ENCODE measurements at regions not wholly inside any gene's neighbourhood (a gene's known extent, or its start where the extent isn't known, plus 50 kb on each side); places are given as distances from the start of the nearest gene placed in this dataset.
A peak's percentile ranks its signal among the peaks of the same experiment; 100 is the strongest.

- H4K8ac ChIP-seq (ENCODE audit: low read depth in 2 of 2, low read length in 2 of 2) = no peak overlapping the region
- no peaks in the 10 kb centered on the region for H4K20me1 ChIP-seq (ENCODE audit: insufficient read depth, low read length)
- H3K79me1 ChIP-seq (ENCODE audit: low read depth in 1 of 2, low read length in 2 of 2) = no peaks in the 10 kb centered on the region
- H3K9ac ChIP-seq (ENCODE audit: low read depth, low read length) = no peak overlapping the region
- in situ Hi-C loops (cut with MboI; ENCODE audit: low sequenced_read_pairs) = no loop called here
- H3K4me2 ChIP-seq (ENCODE audit: low read depth, low read length) = no peak overlapping the region
- H2BK120ac ChIP-seq (ENCODE audit: low read depth, low read length) = no peak overlapping the region
- TF ChIP-seq FOS (IDR thresholded peaks at IDR 0.05; ENCODE audit: low read depth, low read length) (no peak), MAFK (IDR thresholded peaks at IDR 0.05; ENCODE audit: low read depth, low read length) (peak; percentile 58; the same call in 1 of the 2 replicates)
- no peak overlapping the region for H2AK5ac ChIP-seq (ENCODE audit: low read depth, low read length)
- ChIA-PET CTCF (no interaction called here), POLR2A (ENCODE audit: unreplicated experiment) (no interaction called here)
- peaks cover 29% of the 10 kb centered on the region for H3K9me3 ChIP-seq (ENCODE audit: control insufficient read depth, insufficient read depth, low read length)
- dilution Hi-C loops (cut with HindIII; ENCODE audit: low sequenced_read_pairs, unreplicated experiment) = no loop called here
- 80% methylated on average over 2 of the region's 8 CpGs; no CpG with 5 or more reads in 1 of the 2 experiments for WGBS, 2 experiments (ENCODE audit: extremely low coverage in 2 of 2, insufficient read length in 1 of 2)
- H4K5ac ChIP-seq (ENCODE audit: low read depth, low read length) = no peak overlapping the region
- no peak overlapping the region for H2BK15ac ChIP-seq (ENCODE audit: low read depth, low read length)
- no peak overlapping the region for H2AFZ ChIP-seq (replicated peaks; ENCODE audit: low read length, poor library complexity)
- H3K4ac ChIP-seq (ENCODE audit: low read depth, low read length) = no peak overlapping the region
- no peaks in the 10 kb centered on the region for H3K27me3 ChIP-seq (ENCODE audit: control insufficient read depth, insufficient read depth, low read length)
- no peak overlapping the region for H3K56ac ChIP-seq (ENCODE audit: extremely low read depth, insufficient read depth, low read length)
- H3K36me3 ChIP-seq (ENCODE audit: control insufficient read depth, insufficient read depth, low read length) = no peaks in the 10 kb centered on the region
- ATAC-seq (ENCODE audit: low read depth) (no peak), DNase-seq (no peak)
- no peaks in the 10 kb centered on the region for H3K4me1 ChIP-seq (ENCODE audit: control insufficient read depth, insufficient read depth, low read length)
- no peak overlapping the region for H3K27ac ChIP-seq (ENCODE audit: insufficient read depth, low read length)
- H2AK9ac ChIP-seq (replicated peaks; ENCODE audit: low read depth, low read length, poor library complexity) = no peak overlapping the region
- no peak overlapping the region for H3K14ac ChIP-seq (replicated peaks; ENCODE audit: low read depth, low read length)
- intact Hi-C loops (cut with micrococcal nuclease) = no loop called here
- no TSS peak for BruUV-seq (replicated peaks)
- no peak overlapping the region for H2BK20ac ChIP-seq (ENCODE audit: low read depth, low read length)
- no peaks in the 10 kb centered on the region for H3K9me1 ChIP-seq (ENCODE audit: insufficient read depth, low read length)
- H2BK5ac ChIP-seq (ENCODE audit: low read depth, low read length, poor library complexity, severe bottlenecking) = no peak overlapping the region
- no peak overlapping the region for H3K23ac ChIP-seq (ENCODE audit: low read depth, low read length)
- no peak overlapping the region for H4K91ac ChIP-seq (ENCODE audit: insufficient read depth, low read depth, low read length)
- H3K4me3 ChIP-seq (ENCODE audit: insufficient read depth, low read depth, low read length) = no peak overlapping the region
- H3K18ac ChIP-seq (ENCODE audit: low read depth, low read length) = no peak overlapping the region
Measured at GRCh38 chr7:156437021-156437614, 203.5 kb upstream of the RNF32 start.
